Panc1 (cell line): ENCODE measurements at regions not wholly inside any gene's neighbourhood (a gene's known extent, or its start where the extent isn't known, plus 50 kb on each side); places are given as distances from the start of the nearest gene placed in this dataset.

Experiments
- CTCF ChIP-seq: fragments of 450-650 bp; IDR thresholded peaks from 2 replicates; pipeline ENCODE4 v1.5.1; 2017; ENCODE audit warnings: mild to moderate bottlenecking
- POLR2AphosphoS5 ChIP-seq: IDR thresholded peaks from 2 replicates; pipeline ENCODE4 v1.6.1; 2012; ENCODE audit warnings: mild to moderate bottlenecking, low read depth, low read length, moderate library complexity
- REST ChIP-seq, 2 experiments: IDR thresholded peaks; 2 replicates each; pipeline ENCODE4 v1.6.1; 2011 to 2012; ENCODE audit warnings: low read depth in 2 of 2, control low read depth in 1 of 2, low read length in 1 of 2, mild to moderate bottlenecking in 1 of 2, moderate library complexity in 1 of 2; ENCODE audit not compliant: insufficient read depth in 1 of 2

DNA sequence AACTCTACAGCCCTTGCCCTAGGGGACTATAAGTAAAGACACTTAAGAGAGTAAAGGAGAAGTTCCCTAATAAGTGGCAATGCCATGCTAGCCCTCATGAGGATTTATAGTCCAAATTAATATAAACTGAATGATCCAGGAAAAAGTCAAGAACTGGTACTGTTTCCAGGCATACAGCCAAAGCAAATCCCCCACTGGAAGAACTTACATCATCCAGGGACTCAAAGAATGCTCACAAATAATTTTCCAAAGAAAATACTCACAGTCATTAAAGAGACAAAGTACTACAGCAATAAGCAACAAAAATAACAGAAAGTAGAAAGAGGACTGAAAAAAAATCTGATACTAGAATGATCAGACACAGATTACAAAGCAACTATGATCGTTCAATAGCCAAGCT lies 79.7 kb upstream of the RAP1B start:
- TF ChIP-seq CTCF (no peak), REST (IDR thresholded peaks at IDR 0.05; ENCODE audit: insufficient read depth in 1 of 2, low read depth in 2 of 2, low read length in 1 of 2) (no peak), POLR2AphosphoS5 (no peak)
